ENCODE measurements at regions not wholly inside any gene's neighbourhood (a gene's known extent, or its start where the extent isn't known, plus 50 kb on each side); places are given as distances from the start of the nearest gene placed in this dataset.

GRCh38 chr3:124213641-124214040, 221.7 kb upstream of the ROPN1 start:
- no peak for DNase-seq (ENCODE audit: low spot score in 2 of 2)
- TF ChIP-seq CTCF (IDR thresholded peaks at IDR 0.05): no peak
- no peak for TF ChIP-seq POLR2A (IDR thresholded peaks at IDR 0.05)
- intact Hi-C loops (cut with DNase I; ENCODE audit: low total_unique reads): no loop called here
- no peak overlapping the region for H3K4me3 ChIP-seq (ENCODE audit: low read depth, poor library complexity, severe bottlenecking)

- intact Hi-C loops (cut with DNase I; ENCODE audit: low total_unique reads): no loop called here
- no peak for DNase-seq (ENCODE audit: low spot score in 2 of 2)
- 11 to 16% methylated on average over 3 of the region's 3 CpGs for WGBS, 2 donors
These were observed 225.6 kb upstream of the ROPN1 start for GRCh38 chr3:124217542-124217941.

GRCh38 chr3:124221422-124221821, 229.5 kb upstream of the ROPN1 start:
- 49 to 65% methylated on average over 2 of the region's 2 CpGs for WGBS, 2 donors
- DNase-seq (ENCODE audit: low spot score in 2 of 2): no peak
- intact Hi-C loops (cut with DNase I; ENCODE audit: low total_unique reads): no loop called here
- no peak for TF ChIP-seq POLR2A (IDR thresholded peaks at IDR 0.05)
- no peak for TF ChIP-seq CTCF (IDR thresholded peaks at IDR 0.05)
- H3K4me3 ChIP-seq (ENCODE audit: low read depth, poor library complexity, severe bottlenecking): no peak overlapping the region

More at GRCh38 chr3:124217542-124217941, 225.6 kb upstream of the ROPN1 start:
- no peak overlapping the region for H3K4me3 ChIP-seq (ENCODE audit: low read depth, poor library complexity, severe bottlenecking)
- TF ChIP-seq POLR2A (IDR thresholded peaks at IDR 0.05): no peak
- TF ChIP-seq CTCF (IDR thresholded peaks at IDR 0.05): no peak

- intact Hi-C loops (cut with DNase I; ENCODE audit: low total_unique reads): no loop called here
- TF ChIP-seq POLR2A (IDR thresholded peaks at IDR 0.05) (no peak), CTCF (IDR thresholded peaks at IDR 0.05) (no peak)
- 64 to 69% methylated on average over 3 of the region's 3 CpGs for WGBS, 2 donors
- no peak overlapping the region for H3K4me3 ChIP-seq (ENCODE audit: low read depth, poor library complexity, severe bottlenecking)
- DNase-seq (ENCODE audit: low spot score in 2 of 2): no peak
These were observed 231.9 kb upstream of the ROPN1 start for GRCh38 chr3:124223853-124224252.

- WGBS, 2 donors: 83 to 93% methylated on average over 1 of the region's 1 CpG
- intact Hi-C loops (cut with DNase I; ENCODE audit: low total_unique reads): no loop called here
- no peak overlapping the region for H3K4me3 ChIP-seq (ENCODE audit: low read depth, poor library complexity, severe bottlenecking)
- DNase-seq (ENCODE audit: low spot score in 2 of 2): no peak
- TF ChIP-seq CTCF (IDR thresholded peaks at IDR 0.05) (no peak), POLR2A (IDR thresholded peaks at IDR 0.05) (no peak)
These were observed 235.3 kb upstream of the ROPN1 start for GRCh38 chr3:124227150-124227630.

- 78 to 80% methylated on average over 5 of the region's 5 CpGs for WGBS, 2 donors
- intact Hi-C loops (cut with DNase I; ENCODE audit: low total_unique reads): no loop called here
- no peak for TF ChIP-seq CTCF (IDR thresholded peaks at IDR 0.05)
- no peak for TF ChIP-seq POLR2A (IDR thresholded peaks at IDR 0.05)
- DNase-seq (ENCODE audit: low spot score in 2 of 2): no peak
- no peak overlapping the region for H3K4me3 ChIP-seq (ENCODE audit: low read depth, poor library complexity, severe bottlenecking)
These were observed 237.5 kb upstream of the ROPN1 start for GRCh38 chr3:124229420-124229819.
